ENCODE measurements at regions not wholly inside any gene's neighbourhood (a gene's known extent, or its start where the extent isn't known, plus 50 kb on each side); places are given as distances from the start of the nearest gene placed in this dataset.
"Not testable (repeated sequence)": the region's sequence is repeated elsewhere in the genome, so short reads cannot be mapped to it uniquely, and the experiment has no call there.

- DNase-seq = no peak
Measured at GRCh38 chr12:30201301-30202160, 417.8 kb upstream of the TMTC1 start.

GRCh38 chr12:30200864-30201263 is 417.1 kb upstream of the TMTC1 start:
- no peak for DNase-seq

GRCh38 chr12:30197392-30198057 is 413.8 kb upstream of the TMTC1 start:
- DNase-seq = no peak

GRCh38 chr12:30191696-30192455 is 408.1 kb upstream of the TMTC1 start:
- no peak for DNase-seq

- DNase-seq = no peak
Measured at GRCh38 chr12:30188602-30189326, 405.0 kb upstream of the TMTC1 start.

GRCh38 chr12:30187426-30187825 is 403.7 kb upstream of the TMTC1 start:
- DNase-seq = no peak

GRCh38 chr12:30181334-30181733 is 397.6 kb upstream of the TMTC1 start:
- no peak for DNase-seq

- DNase-seq = no peak
Measured at GRCh38 chr12:30180602-30181001, 396.9 kb upstream of the TMTC1 start.

- no peak for DNase-seq
Measured at GRCh38 chr12:30178916-30179315, 395.2 kb upstream of the TMTC1 start.

- DNase-seq = no peak
Measured at GRCh38 chr12:30169839-30170591, 386.3 kb upstream of the TMTC1 start.

- no peak for DNase-seq
Measured at GRCh38 chr12:30166006-30166795, 382.5 kb upstream of the TMTC1 start.

- no peak for DNase-seq
Measured at GRCh38 chr12:30164382-30165318, 380.9 kb upstream of the TMTC1 start.

- not testable (repeated sequence) for DNase-seq
Measured at GRCh38 chr12:30156833-30157232, 373.1 kb upstream of the TMTC1 start.

GRCh38 chr12:30155001-30155730 is 371.4 kb upstream of the TMTC1 start:
- no peak for DNase-seq

GRCh38 chr12:30153981-30154380 is 370.2 kb upstream of the TMTC1 start:
- no peak for DNase-seq

GRCh38 chr12:30152705-30153104 is 369.0 kb upstream of the TMTC1 start:
- DNase-seq = no peak

- no peak for DNase-seq
Measured at GRCh38 chr12:30151831-30152230, 368.1 kb upstream of the TMTC1 start.

- no peak for DNase-seq
Measured at GRCh38 chr12:30146561-30146960, 362.8 kb upstream of the TMTC1 start.

- DNase-seq = no peak
Measured at GRCh38 chr12:30145684-30146032, 361.9 kb upstream of the TMTC1 start.

All from NCI-H2107 (cell line).